Jurkat, Clone E6-1 (cell line): ENCODE measurements at regions not wholly inside any gene's neighbourhood (a gene's known extent, or its start where the extent isn't known, plus 50 kb on each side); places are given as distances from the start of the nearest gene placed in this dataset.

ENCODE experiments used
- DNase-seq: peaks from one replicate; pipeline ENCODE4 v3.0.0-alpha.2; 2011; ENCODE audit warnings: low read depth, low spot score
- H3K4me3 ChIP-seq: 2 replicates; pipeline ENCODE4 v1.5.1; 2011; ENCODE audit warnings: mild to moderate bottlenecking, low read length, control low read depth, moderate library complexity

DNA sequence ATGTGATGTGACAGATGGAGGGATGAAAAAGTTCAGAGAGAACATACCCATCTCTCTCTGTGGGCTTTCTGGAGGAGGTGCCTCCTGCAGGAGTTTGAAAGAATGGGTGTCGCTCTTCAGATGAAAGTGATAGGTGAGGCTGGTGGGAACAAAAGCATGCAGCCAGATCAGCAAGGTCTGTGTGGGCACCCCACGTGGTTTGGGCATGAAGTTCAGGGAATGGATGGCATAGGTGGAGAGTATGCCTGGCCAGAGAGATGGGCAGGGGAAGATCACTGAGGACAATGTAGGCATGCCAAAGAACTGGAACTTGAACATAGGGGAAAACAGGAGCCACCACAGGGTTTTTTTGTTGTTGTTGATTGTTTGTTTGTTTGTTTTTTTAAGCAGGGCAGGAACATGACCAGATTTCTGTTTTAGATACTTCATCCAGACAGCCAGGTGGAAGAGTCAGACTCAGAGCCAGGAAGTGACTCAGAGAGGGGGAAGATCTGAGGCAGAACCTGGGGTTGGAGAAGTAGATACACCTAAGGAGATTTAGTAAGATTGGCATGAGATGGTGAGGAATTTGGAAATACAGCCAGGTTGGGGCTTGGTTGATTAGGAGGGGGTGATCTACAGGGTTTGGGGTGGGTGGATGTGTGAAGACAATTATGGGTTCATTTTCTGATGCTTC is 64.8 kb upstream of the CLSTN2 start:
- no peak for DNase-seq
- H3K4me3 ChIP-seq = no peak overlapping the region

DNA sequence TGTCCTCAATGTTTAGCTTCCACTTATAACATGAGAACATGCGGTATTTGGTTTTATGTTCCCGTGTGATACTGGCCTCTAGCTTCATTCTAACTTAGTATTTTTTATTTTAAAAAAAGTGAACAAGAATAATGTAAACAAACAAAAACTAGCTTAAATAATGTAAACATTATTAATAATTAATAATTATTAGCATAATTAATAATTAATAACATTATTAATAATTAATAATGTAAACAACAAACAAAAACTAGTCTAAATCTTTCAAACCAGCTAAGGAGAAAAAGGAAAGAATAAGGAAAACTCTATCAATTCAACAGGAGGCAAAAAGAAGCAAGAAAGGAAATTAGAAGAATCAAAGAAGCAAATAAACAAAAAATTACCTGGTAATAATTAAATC is 66.2 kb upstream of the CLSTN2 start:
- no peak overlapping the region for H3K4me3 ChIP-seq
- DNase-seq = no peak

DNA sequence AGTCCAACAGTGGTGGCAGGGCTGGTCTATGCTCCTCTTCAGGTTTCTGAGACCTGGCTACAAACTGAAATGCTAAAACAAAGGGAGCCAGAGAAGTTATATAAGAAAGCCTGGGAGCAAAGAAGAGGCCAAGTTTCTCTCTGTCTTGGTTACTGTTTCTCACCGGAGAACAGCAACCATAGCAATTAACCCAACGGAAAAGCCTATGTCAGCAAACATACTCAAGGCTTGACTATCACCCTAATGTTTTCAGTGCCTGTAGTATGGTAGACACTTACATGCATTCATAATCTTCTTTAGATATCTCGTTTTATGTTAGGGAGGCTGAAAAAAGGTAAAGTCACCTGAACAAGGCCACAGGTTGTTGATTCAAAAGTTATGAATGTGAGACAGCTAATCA is 86.3 kb upstream of the CLSTN2 start:
- H3K4me3 ChIP-seq = no peak overlapping the region
- no peak for DNase-seq

- H3K4me3 ChIP-seq = no peak overlapping the region
- DNase-seq = no peak
Observed at GRCh38 chr3:139846729-139847128, 88.3 kb upstream of the CLSTN2 start.

DNA sequence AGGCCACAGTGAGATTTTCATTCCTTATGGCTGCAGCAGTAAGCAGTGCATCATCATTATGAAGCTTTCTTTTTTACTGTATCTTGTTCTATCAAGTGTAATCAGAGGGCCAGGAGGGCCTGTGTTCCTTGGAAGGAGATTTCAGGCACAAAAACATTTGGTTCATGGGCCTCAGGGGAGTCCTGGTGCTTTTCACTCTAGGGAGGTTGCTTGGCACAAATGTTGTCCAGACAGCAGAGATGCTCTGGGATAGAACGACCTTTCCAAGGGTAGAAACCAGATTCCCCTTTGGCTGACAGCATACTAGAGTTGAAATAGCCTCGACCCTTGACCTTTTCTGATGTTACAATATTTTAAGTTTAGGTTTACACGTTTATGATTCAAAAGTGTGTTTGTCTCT is 95.3 kb upstream of the CLSTN2 start:
- no peak for DNase-seq
- H3K4me3 ChIP-seq = no peak overlapping the region

GRCh38 chr3:139839014-139839413 is 96.0 kb upstream of the CLSTN2 start:
- H3K4me3 ChIP-seq = no peak overlapping the region

DNA sequence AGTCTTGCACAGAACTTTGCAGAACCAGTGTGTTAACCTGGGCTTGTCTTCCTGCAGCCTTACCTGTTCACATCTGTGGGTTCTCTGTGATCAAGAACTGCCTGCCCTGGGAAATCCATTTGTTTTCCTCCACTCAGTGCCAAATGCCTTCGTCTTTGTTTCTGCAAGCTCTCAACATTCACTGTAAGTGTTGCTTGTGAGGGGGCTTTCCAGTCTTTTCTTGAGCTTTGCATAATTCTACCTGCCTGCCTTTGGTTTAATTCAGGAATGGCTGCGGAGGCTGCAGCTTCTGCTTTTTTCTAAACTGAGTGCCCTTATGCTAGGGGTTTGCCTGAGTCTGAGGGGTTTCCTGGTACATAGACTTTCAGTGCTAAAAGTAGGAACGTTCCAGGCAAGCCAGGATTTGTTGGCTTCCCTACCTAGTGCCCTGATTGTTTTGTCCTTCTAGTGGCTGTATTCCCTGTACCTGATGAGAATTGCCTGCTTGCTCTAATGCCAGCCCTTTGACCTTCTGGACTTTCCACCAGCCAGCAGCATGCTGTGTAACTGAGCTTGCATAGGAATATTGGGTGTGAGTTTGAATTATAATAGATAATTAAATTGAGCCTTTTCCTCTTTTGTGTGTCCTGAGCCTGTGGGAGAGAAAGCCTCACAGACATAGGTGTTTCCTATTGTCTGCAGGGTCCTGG is 96.6 kb upstream of the CLSTN2 start:
- no peak overlapping the region for H3K4me3 ChIP-seq
- no peak for DNase-seq

More at GRCh38 chr3:139839014-139839413, 96.0 kb upstream of the CLSTN2 start:
- DNase-seq = no peak

GRCh38 chr3:139836698-139837464 is 98.1 kb upstream of the CLSTN2 start:
- no peak for DNase-seq
- H3K4me3 ChIP-seq = no peak overlapping the region

GRCh38 chr3:139835830-139836683 is 98.9 kb upstream of the CLSTN2 start:
- no peak for DNase-seq
- no peak overlapping the region for H3K4me3 ChIP-seq

- no peak overlapping the region for H3K4me3 ChIP-seq
- no peak for DNase-seq
Observed at GRCh38 chr3:139832998-139833397, 102.0 kb upstream of the CLSTN2 start.

DNA sequence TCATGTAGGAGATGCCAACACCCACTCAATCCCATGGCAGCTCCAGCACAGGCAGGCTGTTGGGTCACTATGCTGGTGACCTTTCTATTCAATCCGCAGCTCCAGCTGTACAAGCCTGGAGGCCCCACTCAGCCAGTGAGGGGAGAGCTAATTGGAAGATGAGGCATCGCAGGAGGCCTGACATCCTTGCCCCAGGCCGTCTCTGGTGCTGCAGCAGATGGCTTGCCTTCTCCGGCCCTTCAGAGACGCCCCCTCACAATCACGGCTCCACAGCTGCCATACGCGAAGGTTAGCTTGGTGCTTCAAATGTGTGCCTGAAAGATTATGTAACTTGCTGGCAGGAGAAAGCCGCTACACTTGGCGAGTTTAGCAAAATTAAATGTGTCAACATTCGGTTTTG is 104.2 kb upstream of the CLSTN2 start:
- H3K4me3 ChIP-seq = no peak overlapping the region
- no peak for DNase-seq

GRCh38 chr3:139827833-139828232 is 107.2 kb upstream of the CLSTN2 start:
- no peak overlapping the region for H3K4me3 ChIP-seq

DNA sequence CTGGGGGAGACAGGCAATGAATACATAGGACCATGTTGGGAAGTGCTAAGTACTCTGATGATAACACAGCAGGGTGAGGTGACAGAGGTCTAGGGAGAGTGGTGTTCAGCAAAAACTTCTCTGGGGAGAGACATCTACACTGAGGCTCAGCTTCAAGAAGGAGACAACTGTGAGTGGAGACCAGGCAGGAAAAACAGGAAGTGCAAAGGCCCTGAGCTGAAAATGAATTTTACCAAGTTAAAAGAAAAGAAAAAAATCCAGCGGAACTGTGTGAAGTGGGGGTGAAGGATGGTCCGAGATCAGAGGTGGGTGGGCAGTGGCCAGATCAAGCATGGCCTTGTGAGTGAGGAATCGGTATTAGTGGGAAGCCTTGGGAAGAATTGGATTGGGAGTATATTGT is 110.1 kb upstream of the CLSTN2 start:
- H3K4me3 ChIP-seq = no peak overlapping the region
- DNase-seq = no peak

More at GRCh38 chr3:139827833-139828232, 107.2 kb upstream of the CLSTN2 start:
- no peak for DNase-seq

GRCh38 chr3:139814646-139815045 is 120.3 kb upstream of the CLSTN2 start:
- DNase-seq = no peak
- no peak overlapping the region for H3K4me3 ChIP-seq

- H3K4me3 ChIP-seq = no peak overlapping the region
Observed at GRCh38 chr3:139811331-139811730, 123.7 kb upstream of the CLSTN2 start.

DNA sequence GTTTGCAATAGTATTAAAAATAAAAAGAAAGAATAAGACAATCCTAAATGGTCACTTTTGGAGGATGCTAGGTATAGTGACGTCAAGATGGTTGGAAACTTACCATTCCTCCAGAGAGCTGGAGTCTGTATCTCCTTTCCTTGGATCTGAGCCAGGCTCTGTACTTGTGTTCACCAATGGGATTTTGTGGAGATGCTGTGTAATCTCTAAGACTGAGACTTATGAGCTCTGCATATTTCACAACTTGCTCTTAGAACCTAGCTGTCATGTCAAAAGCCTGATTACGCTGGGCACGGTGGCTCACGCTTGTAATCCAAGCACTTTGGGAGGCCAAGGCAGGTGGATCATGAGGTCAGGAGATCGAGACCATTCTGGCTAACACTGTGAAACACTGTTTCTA is 126.8 kb upstream of the CLSTN2 start:
- H3K4me3 ChIP-seq = no peak overlapping the region
- DNase-seq = no peak

More at GRCh38 chr3:139811331-139811730, 123.7 kb upstream of the CLSTN2 start:
- no peak for DNase-seq

DNA sequence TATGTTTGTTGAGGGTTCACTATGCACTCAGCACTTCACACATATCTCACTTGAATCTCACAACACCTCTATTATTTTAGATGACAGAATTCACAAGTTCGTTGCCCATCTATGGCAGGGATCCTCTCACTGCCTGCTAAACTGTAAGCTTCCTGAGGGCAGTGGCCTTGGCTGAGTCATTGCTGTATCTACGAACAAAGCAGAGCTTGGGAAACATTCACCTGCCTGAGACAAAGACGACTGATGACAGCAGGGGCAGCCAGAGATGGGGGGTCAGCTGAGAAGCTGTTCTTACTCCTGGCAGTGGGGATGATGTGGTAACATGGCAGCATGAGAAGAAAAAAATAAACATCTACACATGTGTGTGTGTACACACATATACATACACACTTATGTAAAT is 125.5 kb upstream of the NMNAT3 start:
- DNase-seq = no peak
- no peak overlapping the region for H3K4me3 ChIP-seq

DNA sequence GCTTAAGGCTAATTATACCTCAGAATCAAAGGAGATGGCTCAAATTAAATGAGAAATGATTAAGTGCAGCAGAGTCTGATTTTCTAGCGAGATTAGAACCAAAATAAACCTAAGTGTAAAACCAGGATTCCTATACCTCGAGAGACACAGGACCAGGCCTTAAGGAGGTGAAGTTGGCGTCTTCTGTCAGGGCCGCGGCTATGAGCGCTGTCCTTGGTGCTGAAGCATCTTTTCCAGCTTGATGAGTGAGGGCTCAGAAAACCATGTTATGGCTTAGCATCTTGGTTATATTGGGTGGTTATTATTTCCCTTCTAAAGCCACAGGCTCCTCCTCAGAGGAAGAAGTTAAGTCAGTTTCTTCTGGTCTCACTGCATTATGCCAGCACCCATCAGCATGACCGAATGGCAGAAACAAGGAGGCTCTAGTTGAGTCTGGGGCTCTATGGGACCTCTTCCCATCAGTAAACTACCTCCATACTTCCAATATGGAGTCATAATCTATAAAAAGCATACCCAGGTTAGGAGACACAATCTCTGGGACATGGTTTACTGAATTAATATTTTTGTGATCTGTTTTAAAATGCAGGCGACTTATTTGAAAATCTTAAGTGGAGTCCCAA is 120.1 kb upstream of the NMNAT3 start:
- DNase-seq = peak; percentile 20

More for the DNA sequence above, 120.1 kb upstream of the NMNAT3 start:
- H3K4me3 ChIP-seq = no peak overlapping the region
